Stimulated activated CD4-positive, alpha-beta T cell treated with anti-CD3 and anti-CD28 coated beads, Interleukin-15, amount 100 ng/mL, for 1 hour (primary cell): ENCODE measurements at regions not wholly inside any gene's neighbourhood (a gene's known extent, or its start where the extent isn't known, plus 50 kb on each side); places are given as distances from the start of the nearest gene placed in this dataset.
"Not testable (repeated sequence)": the region's sequence is repeated elsewhere in the genome, so short reads cannot be mapped to it uniquely, and the experiment has no call there.

Experiments used
- DNase-seq, 2 donors: peaks; one replicate each; pipeline ENCODE4 v3.0.0-alpha.2; 2020; ENCODE audit warnings: low read depth in 1 of 2, low spot score in 1 of 2

DNA sequence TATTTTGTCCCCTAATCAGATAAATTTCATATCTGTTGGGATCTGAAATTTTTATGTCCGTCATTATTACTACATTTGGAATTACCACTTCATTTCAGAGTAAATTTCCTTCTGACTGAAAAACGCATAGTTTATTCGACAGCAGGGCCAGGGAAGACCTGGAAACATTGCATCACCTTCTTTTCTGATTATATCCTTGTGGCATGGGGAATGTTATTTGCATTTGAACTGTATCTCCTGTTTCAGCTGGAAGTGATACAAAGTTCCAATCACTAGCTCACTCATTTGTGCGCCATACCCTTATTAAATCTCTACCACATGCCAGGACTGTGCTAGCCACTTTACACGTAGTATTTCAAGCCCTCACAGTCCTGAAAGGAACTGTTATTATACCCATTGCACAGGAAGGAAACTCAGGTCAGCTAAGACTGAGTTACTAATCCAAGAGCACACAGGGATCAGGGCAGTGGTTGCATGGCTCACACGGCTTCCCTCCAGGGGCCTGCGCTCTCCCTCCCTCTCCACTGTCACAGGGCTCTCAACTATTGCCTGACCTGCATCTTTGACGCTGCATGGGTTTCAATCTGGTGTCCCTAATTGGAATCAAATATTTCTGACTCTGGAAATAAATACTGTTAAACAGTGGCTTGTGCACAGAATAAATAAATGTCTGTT is 84.4 kb upstream of the NANOS1 start:
- DNase-seq, result no peak

DNA sequence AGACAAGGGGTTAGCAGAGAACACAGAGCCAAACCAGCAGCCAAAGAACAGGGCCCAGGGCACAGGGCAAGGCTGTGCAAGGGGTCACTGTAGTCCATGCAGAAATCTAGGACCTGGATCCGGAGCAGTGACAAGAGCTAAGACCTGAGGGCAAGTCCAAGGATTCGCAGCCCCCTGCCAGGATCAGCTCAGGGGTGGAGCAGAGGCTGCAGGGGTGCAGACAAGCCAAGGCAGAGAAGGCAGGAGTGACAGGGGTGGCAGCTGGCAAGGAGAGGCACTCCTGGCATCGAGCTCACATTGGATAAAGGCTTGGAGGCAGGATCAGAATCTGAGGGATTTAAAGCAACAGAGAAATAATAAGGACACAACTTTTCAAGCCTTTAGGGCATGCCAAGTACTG is 80.7 kb upstream of the NANOS1 start:
- DNase-seq, result no peak

GRCh38 chr10:118950190-118950680 is 79.3 kb upstream of the NANOS1 start:
- DNase-seq, result no peak

- no peak for DNase-seq
These were observed 78.4 kb upstream of the NANOS1 start for GRCh38 chr10:118950997-118951637.

- DNase-seq, result no peak
These were observed 76.8 kb upstream of the NANOS1 start for GRCh38 chr10:118952493-118953295.

DNA sequence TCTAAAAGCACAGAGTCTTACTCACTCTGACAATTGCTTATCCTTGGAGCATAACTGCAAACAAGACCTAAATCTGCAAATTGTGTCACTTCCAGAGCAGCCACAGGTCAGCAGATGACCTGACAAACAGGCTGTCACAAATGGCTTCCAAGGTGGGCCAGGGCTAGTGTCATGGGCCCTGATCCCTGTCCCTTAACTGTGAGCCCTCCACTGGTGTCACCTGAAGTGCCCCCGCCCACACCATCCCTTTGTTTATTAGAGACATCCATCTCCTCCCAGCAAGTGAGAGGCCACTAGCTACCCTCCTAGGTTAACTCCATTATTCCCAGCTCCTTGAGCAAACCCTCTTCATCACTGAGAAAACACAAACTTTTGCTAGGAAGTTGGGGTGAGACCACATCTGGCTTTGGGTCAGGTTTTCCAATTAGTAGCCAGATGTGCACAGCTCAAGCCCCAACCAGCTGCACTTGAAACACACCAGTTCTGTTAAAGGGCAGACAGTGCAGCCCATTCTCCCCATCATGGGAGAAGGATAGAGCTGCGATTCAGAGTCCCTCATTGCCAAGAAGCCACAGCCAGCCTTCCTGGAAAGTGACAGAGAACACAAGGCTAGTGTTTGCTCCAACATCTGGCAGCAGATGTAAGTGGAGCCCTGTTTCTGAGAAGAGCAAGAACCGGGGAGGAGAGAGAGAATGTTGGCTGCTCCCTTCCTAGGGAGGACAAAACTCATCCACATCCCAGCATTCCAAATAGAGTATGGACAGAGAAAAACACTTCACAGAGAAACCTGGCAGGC is 75.7 kb upstream of the NANOS1 start:
- no peak for DNase-seq

DNA sequence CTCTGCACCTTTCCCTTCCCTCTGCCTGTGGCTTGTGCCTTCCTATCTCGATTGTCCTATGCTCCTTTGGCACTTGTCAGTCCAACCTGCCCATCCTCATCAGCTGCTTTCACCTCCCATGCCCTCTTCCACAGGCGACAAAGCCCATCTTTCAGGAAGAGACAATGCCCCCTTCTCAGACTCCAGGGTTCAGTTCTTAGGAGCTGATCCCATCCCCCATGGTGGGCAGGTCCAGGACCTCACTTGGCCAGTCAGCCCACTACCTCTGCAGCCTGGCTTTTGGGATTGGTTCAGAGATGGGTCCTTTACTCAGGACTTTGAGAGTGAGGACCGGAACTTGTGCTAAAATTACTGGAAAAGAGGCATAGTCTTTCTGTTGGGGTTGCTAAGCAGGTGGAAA is 74.0 kb upstream of the NANOS1 start:
- no peak for DNase-seq

DNA sequence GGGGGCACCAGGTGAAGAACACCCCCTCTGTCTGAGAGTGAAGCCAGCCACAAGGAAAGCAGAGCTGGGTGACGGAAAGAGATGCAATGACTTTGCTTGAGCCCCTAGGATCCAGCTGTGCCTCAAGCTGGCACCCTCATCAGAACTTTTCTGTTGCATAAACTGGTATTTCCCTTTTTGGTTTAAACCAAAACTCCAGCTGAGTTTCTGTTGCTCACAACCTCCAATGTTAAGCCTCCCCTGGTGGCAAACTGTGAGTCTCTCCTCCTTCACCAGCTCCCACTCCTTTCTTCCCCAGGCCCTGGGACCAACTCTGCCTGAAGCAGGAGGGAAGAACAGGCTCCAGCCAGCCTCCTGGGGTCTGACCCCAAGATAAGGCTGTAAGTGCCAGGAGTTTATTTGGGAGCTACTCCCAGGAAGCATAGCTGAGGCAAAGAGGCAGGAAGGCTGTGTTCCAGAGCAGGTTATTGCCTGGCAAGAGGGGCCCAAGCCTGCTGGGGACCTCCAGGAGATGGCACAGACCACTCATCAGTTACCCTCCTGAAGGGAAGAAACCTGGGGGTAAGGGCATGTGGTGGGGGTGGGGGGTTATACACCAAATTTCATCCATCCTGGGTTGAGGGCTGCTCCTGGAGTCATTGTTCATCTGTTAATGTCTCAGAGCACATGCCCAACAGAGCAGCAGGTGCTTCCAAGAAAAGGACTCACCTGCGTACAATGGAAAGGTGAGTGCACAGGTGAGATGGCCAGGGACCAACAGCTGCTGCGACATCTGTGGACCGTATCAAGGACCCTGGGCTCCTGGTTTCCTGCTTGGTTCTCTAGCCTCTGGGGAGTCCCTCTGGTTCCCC is 73.3 kb upstream of the NANOS1 start:
- no peak for DNase-seq

GRCh38 chr10:118956802-118957442 is 72.6 kb upstream of the NANOS1 start:
- no peak for DNase-seq

GRCh38 chr10:118957443-118957825 is 72.1 kb upstream of the NANOS1 start:
- no peak for DNase-seq

DNA sequence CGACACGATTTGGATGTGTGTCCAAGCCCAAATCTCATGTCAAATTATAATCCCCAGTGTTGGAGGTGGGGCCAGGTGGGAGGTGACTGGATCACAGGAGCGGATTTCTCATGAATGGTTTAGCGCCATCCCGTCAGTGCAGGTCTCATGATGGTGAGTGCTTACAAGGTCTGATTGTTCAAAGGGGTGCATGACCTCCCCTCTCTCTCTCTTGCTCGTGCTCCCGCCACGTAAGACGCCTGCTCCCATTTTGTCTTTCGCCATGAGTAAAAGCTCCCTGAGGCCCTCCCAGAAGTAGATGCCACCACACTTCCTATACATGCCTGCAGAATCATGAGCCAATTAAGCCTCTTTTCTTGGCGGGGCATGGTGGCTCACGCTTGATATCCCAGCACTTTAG is 71.5 kb upstream of the NANOS1 start:
- no peak for DNase-seq

GRCh38 chr10:118958559-118958958 is 71.0 kb upstream of the NANOS1 start:
- no peak for DNase-seq

DNA sequence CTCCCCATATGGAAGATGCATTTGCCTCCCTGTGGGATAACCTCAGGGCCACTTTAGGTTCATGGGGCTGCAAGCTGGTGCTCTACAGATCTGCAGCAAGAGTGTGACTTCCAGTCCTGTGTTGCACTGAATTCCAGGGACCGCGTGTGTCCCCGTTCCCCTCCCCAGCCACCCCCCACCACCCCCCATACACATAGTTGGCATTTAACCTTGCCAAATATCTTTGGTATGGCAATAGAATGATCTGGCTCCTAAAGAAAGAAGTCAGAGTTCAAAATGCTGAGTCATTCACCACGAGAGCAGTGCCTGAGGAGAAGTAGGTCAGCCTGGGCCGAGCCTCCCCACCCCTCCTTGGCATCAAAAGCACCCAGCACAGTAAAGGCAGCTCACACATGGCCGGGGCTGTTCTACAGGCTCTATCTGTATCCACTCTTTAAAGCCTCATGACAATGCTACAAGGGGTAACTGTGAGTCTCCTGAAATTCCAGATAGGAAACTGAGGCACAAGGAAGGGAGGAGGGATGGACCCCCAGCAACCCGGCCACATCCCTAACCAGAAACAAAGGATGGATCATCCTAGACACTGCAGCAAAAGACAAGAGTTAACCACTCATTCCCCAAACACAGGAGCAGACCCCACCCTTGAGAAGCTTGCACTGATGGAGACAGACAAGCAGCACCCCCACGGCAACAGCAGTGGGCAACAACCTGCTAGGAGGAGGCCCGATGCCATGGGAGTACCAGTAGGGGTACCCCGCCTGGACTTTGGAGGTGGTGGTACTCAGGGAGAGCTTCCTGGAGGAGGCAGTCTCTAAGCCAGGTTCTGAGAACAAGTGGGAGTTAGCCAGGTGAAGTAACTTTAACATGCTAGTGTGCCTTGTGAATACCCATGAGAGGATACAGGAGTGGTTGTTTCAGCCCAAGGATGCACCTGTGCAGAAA is 70.3 kb upstream of the NANOS1 start:
- no peak for DNase-seq

DNA sequence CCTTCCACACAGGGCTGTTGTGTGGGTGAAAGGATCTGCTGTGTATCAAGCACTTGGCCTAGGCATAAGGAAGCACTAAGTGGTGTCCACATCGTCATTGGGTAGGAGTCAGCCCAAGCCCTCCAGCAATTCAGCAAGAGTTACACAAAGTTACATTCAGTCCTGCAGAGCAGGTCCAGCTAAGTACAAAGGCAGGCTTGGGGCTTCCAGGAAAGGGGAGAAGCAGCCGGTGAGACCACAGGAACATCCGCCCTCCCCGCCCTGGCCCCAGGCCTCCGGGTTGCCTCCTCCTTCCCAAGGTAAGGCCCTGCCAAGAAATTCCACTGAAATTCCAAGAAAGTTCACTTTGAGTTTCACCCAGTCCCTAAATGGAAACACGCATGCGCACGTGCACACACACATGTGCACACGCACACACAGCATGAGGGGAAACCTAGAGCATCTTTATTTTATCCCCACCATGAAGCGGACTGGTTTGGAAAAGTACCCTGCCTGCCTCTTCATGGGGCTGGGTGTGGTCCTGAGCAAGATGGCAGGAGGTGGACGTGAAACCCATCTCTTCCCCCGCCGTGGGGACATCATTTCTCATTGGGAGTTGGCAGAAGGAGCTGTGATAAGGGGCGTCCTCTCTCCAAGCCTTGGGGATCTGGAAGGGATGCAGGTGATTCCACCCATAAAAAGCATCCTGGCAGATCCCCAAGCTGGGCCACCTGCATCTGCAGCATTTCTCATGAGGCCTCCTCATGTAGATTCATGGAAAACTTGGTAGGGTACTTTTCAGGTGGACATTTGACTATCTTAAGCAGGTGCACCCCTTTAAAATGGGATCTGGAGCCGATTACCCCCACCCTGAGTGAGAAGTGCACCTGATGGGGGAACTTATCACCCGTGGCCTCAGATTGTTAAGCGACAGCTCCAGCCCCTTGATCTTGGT is 69.1 kb upstream of the NANOS1 start:
- no peak for DNase-seq

DNA sequence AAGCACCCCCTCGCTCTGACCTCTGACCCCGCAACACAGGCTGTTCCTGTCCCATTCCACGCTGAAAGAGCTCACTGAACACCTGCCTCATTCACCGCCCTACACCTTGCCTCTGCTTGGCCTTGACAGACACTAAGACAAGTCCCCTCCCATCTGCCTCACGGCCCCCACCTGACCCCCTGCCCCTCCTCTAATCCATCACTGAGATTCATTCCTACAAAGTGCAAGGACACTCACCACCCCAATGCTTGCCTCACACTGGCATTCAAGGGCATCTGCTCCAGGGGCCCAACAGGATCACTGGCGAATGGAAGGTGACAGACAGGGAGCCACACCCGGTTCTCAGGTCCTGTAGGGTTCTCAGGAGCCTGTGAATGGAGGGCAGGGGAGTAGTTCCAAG is 68.1 kb upstream of the NANOS1 start:
- no peak for DNase-seq

DNA sequence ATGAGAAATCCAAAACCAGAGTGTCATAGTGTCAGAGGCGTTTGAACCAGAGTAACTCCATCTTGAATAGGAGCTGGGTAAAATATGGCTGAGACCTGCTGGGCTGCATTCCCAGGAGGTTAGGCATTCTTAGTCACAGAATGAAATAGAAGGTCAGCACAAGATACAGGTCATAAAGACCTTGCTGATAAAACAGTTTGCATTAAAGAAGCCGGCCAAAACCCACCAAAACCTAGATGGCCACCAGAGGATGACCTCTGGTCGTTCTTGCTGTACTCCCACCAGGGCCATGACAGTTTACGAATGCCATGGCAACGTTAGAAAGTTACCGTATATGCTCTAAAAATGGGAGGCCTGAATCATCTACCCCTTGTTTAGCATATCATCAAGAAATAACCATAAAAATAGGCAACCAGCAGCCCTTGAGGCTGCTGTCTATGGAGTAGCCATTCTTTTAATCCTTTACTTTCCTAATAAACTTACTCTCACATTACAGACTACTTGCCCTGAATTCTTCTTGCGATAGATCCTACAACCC is 67.1 kb upstream of the NANOS1 start:
- DNase-seq, result not testable (repeated sequence)

GRCh38 chr10:118963341-118963740 is 66.2 kb upstream of the NANOS1 start:
- no peak for DNase-seq
